BE2C (cell line): ENCODE measurements at regions not wholly inside any gene's neighbourhood (a gene's known extent, or its start where the extent isn't known, plus 50 kb on each side); places are given as distances from the start of the nearest gene placed in this dataset.

Source experiments
- DNase-seq: peaks from one replicate; pipeline ENCODE4 v3.0.0-alpha.2; 2020
- H3K27me3 ChIP-seq: fragments of 250-450 bp; sonication (Bioruptor Pico); 2 replicates; pipeline ENCODE4 v1.5.1; 2020; ENCODE audit warnings: mild to moderate bottlenecking
- H3K36me3 ChIP-seq: fragments of 250-450 bp; sonication (Bioruptor Pico); 2 replicates; pipeline ENCODE4 v1.5.1; 2020; ENCODE audit warnings: mild to moderate bottlenecking
- H3K4me1 ChIP-seq: fragments of 250-450 bp; sonication (Bioruptor Pico); 2 replicates; pipeline ENCODE4 v1.5.1; 2020
- H3K4me3 ChIP-seq: 2 replicates; pipeline ENCODE4 v1.5.1; 2011; ENCODE audit warnings: low read depth, low read length
- H3K9me3 ChIP-seq: fragments of 250-450 bp; sonication (Bioruptor Pico); 2 replicates; pipeline ENCODE4 v1.5.1; 2020
- TF ChIP-seq, protein P1 (sequence below): IDR thresholded peaks from 2 replicates; pipeline ENCODE4 v1.5.1; 2012; ENCODE audit warnings: mild to moderate bottlenecking, low read depth, low read length

DNA sequence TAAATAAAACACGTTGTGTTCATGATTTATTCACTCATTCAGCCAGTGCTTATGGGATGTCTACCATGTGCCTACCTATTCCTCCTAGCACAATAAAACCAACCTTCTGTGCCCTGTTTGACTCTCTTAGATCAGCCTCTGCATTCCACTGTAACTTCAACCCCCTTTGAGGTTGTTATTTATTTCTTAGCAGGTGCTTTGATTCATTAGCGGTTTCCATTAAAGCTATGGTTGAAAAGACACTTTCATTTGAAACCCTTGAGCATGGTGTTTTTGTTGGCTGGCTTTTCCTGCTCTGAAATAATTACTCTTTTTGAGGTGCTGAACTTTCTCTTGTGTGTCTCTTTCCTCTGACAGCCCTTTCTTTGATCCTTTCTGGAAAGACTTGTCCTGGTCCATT lies 570.6 kb upstream of the LARGE1 start:
- Histone ChIP-seq H3K4me3 (no peak overlapping the region), H3K9me3 (no peaks in the 10 kb centered on the region; the same call in 1 of the 2 replicates), H3K36me3 (no peaks in the 10 kb centered on the region), H3K27me3 (no peaks in the 10 kb centered on the region), H3K4me1 (no peaks in the 10 kb centered on the region)
- TF ChIP-seq, protein P1, sequence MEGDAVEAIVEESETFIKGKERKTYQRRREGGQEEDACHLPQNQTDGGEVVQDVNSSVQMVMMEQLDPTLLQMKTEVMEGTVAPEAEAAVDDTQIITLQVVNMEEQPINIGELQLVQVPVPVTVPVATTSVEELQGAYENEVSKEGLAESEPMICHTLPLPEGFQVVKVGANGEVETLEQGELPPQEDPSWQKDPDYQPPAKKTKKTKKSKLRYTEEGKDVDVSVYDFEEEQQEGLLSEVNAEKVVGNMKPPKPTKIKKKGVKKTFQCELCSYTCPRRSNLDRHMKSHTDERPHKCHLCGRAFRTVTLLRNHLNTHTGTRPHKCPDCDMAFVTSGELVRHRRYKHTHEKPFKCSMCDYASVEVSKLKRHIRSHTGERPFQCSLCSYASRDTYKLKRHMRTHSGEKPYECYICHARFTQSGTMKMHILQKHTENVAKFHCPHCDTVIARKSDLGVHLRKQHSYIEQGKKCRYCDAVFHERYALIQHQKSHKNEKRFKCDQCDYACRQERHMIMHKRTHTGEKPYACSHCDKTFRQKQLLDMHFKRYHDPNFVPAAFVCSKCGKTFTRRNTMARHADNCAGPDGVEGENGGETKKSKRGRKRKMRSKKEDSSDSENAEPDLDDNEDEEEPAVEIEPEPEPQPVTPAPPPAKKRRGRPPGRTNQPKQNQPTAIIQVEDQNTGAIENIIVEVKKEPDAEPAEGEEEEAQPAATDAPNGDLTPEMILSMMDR: no peak
- DNase-seq: no peak

DNA sequence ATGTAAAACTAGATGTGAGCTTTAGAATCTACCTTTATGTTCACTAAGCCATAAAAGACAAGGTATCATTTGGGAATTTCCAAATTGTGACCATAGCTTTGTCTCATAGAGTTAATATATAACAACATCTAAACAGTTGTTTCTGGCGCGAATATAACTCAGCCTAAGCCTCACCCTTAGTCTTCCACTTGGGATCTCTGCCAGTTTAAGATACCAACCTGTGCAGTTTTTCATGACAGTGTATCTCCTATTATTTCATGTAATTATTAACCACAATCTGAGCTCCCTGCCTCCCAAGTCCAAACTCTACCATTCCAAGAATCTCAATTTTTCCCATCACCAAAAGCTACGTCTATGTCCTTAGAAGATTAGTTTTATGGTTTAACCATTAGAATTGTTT lies 572.5 kb upstream of the ISX start:
- H3K27me3 ChIP-seq: no peaks in the 10 kb centered on the region
- H3K4me3 ChIP-seq: no peak overlapping the region
- TF ChIP-seq, protein P1: no peak
- no peak for DNase-seq
- no peaks in the 10 kb centered on the region for H3K4me1 ChIP-seq
- H3K9me3 ChIP-seq: no peaks in the 10 kb centered on the region; the same call in none of the 2 replicates
- no peaks in the 10 kb centered on the region for H3K36me3 ChIP-seq

DNA sequence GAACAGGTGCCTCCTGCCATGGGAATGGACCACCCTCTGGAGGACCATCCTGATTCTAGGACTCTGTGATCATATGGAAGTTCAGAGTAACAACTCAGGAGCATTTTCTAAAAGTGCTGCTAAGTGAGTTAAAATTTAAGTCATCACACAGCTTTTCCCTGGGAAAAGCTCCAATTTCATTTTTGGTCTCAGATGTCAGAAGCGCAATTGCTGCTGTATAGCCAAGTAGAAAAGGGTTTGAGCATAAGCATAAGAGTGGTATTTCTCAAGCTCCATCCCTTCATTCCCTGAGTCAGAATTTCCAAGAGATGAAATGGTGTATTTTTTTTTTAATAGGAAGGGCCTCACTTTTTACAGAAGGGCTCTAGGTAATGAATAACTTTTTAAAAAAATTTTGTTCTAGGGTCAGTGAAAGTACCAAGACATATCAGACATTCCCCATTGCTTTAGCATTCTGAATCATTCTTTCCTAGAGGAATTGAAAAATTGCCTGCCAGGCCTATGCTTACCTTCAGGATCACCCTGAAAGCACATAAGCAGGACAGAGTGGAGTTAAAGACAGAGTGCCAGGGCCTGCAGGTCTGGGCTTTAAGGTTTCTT lies 564.5 kb upstream of the ISX start:
- Histone ChIP-seq H3K4me3 (no peak overlapping the region), H3K36me3 (no peaks in the 10 kb centered on the region), H3K4me1 (no peaks in the 10 kb centered on the region), H3K27me3 (no peaks in the 10 kb centered on the region), H3K9me3 (no peaks in the 10 kb centered on the region; the same call in 1 of the 2 replicates)
- no peak for DNase-seq
- TF ChIP-seq, protein P1: no peak

- Histone ChIP-seq H3K36me3 (no peaks in the 10 kb centered on the region), H3K9me3 (no peaks in the 10 kb centered on the region), H3K4me1 (no peaks in the 10 kb centered on the region), H3K27me3 (no peaks in the 10 kb centered on the region), H3K4me3 (no peak overlapping the region)
- DNase-seq: no peak
- TF ChIP-seq, protein P1: no peak
Measured at GRCh38 chr22:34502821-34503220, 563.1 kb upstream of the ISX start.

DNA sequence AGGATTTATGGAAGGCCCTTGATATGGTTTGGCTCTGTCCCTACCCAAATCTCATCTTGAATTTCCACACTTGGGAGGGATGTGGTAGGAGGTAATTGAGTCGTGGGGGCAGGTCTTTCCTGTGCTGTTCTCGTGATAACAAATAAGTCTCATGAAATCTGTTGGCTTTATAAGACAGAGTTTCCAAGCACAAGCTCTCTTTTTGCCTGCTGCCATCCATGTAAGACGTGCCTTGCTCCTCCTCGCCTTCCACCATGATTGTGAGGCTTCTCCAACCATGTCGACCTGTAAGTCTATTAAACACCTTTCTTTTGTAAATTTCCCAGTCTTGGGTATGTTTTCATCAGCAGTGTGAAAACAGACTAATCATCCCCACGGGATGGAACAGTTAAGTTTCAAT lies 557.2 kb upstream of the ISX start:
- Histone ChIP-seq H3K36me3 (no peaks in the 10 kb centered on the region), H3K27me3 (no peaks in the 10 kb centered on the region), H3K4me3 (no peak overlapping the region), H3K4me1 (no peaks in the 10 kb centered on the region), H3K9me3 (no peaks in the 10 kb centered on the region)
- TF ChIP-seq, protein P1: no peak
- no peak for DNase-seq

DNA sequence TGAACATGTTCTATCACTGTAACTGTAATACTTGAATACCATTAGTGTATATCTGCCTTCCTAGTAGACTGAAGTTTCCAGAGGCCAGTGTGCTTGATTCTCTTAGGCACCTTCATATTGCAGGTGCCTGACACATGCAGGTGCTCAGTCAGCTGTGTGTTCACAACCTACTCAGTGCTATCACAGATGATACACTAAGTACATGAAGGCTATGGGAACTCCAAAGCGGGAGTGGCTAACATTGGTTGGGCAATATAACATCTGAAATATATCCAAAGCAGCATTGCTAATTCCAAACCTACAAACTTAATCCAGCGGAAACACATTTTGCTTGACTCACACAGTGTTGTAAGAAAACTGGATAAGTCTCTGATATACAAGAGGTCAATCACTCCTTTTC lies 539.3 kb upstream of the ISX start:
- H3K9me3 ChIP-seq: no peaks in the 10 kb centered on the region

More for the DNA sequence above, 539.3 kb upstream of the ISX start:
- Histone ChIP-seq H3K4me3 (no peak overlapping the region), H3K4me1 (no peaks in the 10 kb centered on the region), H3K36me3 (no peaks in the 10 kb centered on the region), H3K27me3 (no peaks in the 10 kb centered on the region)
- TF ChIP-seq, protein P1: no peak
- DNase-seq: no peak
